ENCODE measurements at regions not wholly inside any gene's neighbourhood (a gene's known extent, or its start where the extent isn't known, plus 50 kb on each side); places are given as distances from the start of the nearest gene placed in this dataset.

- ATAC-seq (no peak), DNase-seq (no peak)
- intact Hi-C loops (cut with DNase I), result loop anchor here in 1 of 2 donors (10.0 kb wide), 1 partner anchor 47 kb away; no protein-coding TSS in a partner anchor
Observed at GRCh38 chr18:75621818-75622217, 194.3 kb upstream of the SMIM21 start.

DNA sequence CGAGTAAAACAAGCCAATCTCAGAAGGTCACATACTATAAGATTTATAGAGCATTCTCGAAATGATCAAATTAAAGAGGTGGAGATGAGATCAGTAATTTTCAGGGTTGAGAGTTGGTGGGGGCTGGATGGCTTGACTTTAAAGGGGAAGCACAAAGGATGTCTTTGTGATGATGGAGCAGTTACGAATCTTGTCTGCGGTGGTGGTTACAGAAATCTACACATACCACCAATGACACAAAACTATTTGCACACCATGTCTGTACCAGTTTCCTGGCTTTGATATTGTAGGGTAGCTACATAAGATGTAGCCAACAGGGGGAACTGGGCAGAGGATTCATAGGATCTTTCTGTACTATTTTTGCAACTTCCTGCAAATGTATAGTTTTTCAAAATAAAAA lies 190.6 kb upstream of the SMIM21 start:
- DNase-seq, result no peak
- no peak for ATAC-seq
- intact Hi-C loops (cut with DNase I), result loop anchor here in 1 of 2 donors (10.0 kb wide), 1 partner anchor 57 kb away; no protein-coding TSS in a partner anchor

DNA sequence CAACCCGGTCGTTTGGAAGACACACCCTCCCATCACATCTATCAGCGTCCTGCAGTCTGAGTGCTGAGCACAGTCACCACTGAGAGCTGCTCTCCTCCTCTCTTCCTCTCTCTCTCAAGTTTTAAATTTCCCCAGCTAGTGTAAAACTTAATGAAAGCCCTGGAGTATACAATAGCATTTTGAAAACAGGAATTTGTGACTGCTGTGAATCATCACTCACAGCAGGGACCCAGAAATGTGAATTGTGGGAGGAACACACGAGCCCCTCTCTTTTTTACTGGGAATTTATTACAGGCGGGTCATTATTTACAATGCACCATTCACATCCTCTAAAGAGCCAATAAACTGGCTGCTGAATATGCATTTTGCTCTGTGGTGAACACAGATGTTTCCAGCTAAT lies 185.0 kb upstream of the SMIM21 start:
- no peak for DNase-seq

DNA sequence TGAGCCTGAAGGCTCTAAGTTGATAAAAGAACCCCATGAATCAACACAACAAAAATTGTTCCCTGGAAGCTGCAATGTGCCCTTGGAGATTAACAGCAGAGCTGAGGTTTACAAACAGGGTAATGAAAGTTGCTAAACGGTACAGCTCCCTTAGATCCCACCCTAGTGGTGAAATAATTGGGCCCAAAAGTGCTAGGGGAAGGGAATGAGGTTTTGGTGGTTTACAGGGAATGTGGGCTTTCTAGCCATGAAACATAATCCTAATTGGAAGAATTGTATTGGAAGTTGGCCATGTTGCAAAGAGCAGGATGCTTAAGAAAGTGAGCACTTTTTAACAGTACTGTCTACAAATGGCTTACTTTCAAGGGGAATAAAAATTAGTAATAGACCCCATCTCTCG lies 180.2 kb upstream of the SMIM21 start:
- intact Hi-C loops (cut with DNase I), result no loop called here
- ATAC-seq (no peak), DNase-seq (no peak)

More for the DNA sequence above, 185.0 kb upstream of the SMIM21 start:
- intact Hi-C loops (cut with DNase I), result loop anchor here in 1 of 2 donors (10.0 kb wide), 1 partner anchor 62 kb away; no protein-coding TSS in a partner anchor
- ATAC-seq, result no peak

- DNase-seq (no peak), ATAC-seq (no peak)
- intact Hi-C loops (cut with DNase I), result no loop called here
Observed at GRCh38 chr18:75592527-75592926, 165.0 kb upstream of the SMIM21 start.

GRCh38 chr18:75588412-75588811 lies 160.9 kb upstream of the SMIM21 start:
- ATAC-seq (no peak), DNase-seq (no peak)
- intact Hi-C loops (cut with DNase I), result no loop called here

DNA sequence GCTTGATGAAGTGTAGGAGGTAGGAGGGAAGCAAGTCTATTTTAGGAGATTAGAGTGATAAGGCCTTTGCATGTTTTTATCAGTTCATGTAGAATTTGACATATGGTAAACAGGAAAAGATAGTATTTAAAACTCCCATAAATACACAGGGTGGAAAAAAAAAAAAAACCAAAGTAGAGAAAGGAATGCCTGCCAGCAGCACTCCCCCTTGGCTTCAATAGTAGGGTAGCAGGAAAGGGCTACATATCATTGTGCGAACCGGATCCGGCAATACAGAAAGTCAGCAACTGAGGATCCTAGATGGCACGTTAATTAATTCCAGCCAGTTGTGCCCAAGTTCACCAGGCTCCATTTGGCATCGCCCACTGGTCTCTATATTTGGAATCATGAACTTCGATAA lies 159.6 kb upstream of the SMIM21 start:
- ATAC-seq, result no peak

GRCh38 chr18:75586130-75586889 lies 158.8 kb upstream of the SMIM21 start:
- DNase-seq (no peak), ATAC-seq (no peak)
- intact Hi-C loops (cut with DNase I), result no loop called here

More for the DNA sequence above, 159.6 kb upstream of the SMIM21 start:
- intact Hi-C loops (cut with DNase I), result no loop called here
- DNase-seq, result no peak

- no peak for DNase-seq
- intact Hi-C loops (cut with DNase I), result no loop called here
Observed at GRCh38 chr18:75582940-75583339, 155.4 kb upstream of the SMIM21 start.

DNA sequence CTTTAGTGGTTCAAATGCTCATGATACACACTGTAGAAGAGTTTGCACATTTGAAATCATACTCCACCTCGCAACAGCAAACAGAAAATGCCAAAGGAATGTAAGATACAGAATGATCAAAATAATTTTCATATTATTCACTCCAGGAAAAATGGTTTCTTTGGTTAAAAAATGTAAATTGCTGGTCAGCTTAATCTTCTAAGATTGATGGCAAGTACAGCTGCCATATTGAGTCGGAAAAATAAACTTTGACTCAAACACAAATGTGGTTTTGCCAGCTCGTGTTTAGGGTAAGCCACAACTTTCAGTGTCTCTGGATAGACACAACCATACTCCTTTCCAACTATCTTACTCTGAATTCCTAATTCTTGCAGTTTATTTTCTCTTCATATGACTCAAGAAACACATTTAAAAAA lies 154.9 kb upstream of the SMIM21 start:
- intact Hi-C loops (cut with DNase I), result no loop called here
- DNase-seq (no peak), ATAC-seq (no peak)

More at GRCh38 chr18:75582940-75583339, 155.4 kb upstream of the SMIM21 start:
- ATAC-seq, result no peak

GRCh38 chr18:75581336-75582131 lies 154.0 kb upstream of the SMIM21 start:
- DNase-seq (no peak), ATAC-seq (peak in 1 of 2 donors; percentile 40)
- intact Hi-C loops (cut with DNase I), result no loop called here

DNA sequence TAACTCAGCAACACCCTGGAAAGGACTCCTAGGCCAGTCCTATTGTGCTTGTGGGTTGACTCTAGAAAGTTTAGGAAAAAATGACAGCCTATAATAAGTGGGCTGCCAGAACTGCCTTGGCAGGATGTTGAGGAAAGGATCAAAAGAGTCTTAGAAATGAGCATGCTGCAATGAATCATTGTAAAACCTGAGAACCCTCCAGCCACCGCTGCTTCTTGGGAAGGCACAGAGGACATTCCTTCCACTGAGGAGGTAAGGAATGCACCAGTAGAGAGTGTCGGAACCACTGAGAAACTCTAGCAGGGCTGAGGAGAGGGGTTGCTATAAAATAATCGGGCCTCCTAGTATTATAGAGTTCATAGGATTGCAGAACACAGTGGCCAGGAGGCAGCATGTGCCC lies 146.7 kb upstream of the SMIM21 start:
- intact Hi-C loops (cut with DNase I), result loop anchor here in 1 of 2 donors (10.0 kb wide), 1 partner anchor 51 kb away; no protein-coding TSS in a partner anchor
- no peak for DNase-seq
- no peak for ATAC-seq

DNA sequence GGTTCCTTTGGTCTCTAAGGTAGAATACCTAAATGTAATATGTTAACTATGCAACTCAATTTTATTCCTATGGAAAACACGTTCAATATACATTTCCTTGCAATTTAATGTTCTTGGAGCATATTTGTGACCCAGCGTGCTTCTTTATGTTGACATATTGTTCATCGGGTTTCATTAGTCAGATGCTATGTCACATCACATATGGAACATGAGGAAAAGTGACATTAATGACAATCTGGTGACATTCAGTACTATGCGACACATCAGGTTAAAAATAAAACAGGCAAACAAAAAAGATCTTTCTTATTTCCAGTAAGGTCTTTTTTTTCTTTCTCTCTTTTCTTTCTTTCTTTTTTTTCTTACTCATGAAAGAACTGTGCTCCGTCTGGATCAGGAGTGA lies 135.6 kb upstream of the SMIM21 start:
- ATAC-seq (no peak), DNase-seq (no peak)
- intact Hi-C loops (cut with DNase I), result no loop called here

DNA sequence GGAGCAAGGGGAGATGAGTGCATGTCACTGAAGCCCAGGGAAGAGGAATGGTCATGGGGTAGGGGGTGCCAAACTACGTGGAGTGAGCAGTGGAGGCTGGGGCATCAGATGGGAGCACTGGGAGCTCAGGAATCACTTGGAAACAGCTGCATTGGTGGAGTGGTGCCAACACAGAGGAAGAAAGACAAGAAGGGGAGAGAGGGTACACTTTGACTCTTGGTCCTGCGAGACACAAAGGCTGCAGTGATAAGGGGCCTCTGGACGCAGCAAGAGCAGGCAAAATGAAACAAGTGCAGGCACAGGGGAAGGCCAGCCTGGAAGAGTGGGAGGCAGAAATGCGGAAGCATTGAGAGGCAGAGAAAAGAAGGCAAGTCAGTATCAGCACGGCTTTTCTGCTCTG lies 134.7 kb upstream of the SMIM21 start:
- intact Hi-C loops (cut with DNase I), result no loop called here
- ATAC-seq (no peak), DNase-seq (no peak)

- intact Hi-C loops (cut with DNase I), result loop anchor here in 1 of 2 donors (10.0 kb wide), 1 partner anchor 374 kb away; no protein-coding TSS in a partner anchor
- DNase-seq (no peak), ATAC-seq (no peak)
Observed at GRCh38 chr18:75558790-75559189, 131.3 kb upstream of the SMIM21 start.

GRCh38 chr18:75556841-75557240 lies 129.3 kb upstream of the SMIM21 start:
- DNase-seq (no peak), ATAC-seq (no peak)
- intact Hi-C loops (cut with DNase I), result loop anchor here in 1 of 2 donors (10.0 kb wide), 1 partner anchor 372 kb away; no protein-coding TSS in a partner anchor

GRCh38 chr18:75554644-75555185 lies 127.2 kb upstream of the SMIM21 start:
- intact Hi-C loops (cut with DNase I), result loop anchor here in 1 of 2 donors (10.0 kb wide), 1 partner anchor 370 kb away; no protein-coding TSS in a partner anchor
- no peak for ATAC-seq

DNA sequence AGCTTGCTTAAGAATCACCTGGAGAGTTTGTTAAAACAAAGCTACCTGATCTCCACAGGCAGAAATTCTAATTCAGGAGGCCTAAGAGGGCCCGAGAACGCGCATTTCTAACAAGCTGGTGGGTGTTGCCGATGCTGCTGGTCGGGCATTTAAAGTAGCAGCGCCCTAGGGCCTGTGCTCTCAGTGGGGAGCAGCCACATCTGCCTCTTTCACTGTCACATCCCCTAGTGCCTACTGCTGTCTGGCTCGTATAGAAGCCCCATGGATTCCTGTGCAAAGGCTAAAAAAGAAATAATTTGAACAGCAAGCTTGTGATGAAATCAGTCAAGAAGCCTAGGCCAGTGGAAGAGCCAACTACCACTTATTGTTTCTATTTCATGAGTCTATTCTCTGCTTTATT lies 126.7 kb upstream of the SMIM21 start:
- no peak for ATAC-seq
- intact Hi-C loops (cut with DNase I), result loop anchor here in 1 of 2 donors (10.0 kb wide), 1 partner anchor 369 kb away; no protein-coding TSS in a partner anchor
- no peak for DNase-seq

More at GRCh38 chr18:75554644-75555185, 127.2 kb upstream of the SMIM21 start:
- DNase-seq, result no peak

- intact Hi-C loops (cut with DNase I), result loop anchor here in 1 of 2 donors (10.0 kb wide), 1 partner anchor 368 kb away; no protein-coding TSS in a partner anchor
- DNase-seq (no peak), ATAC-seq (no peak)
Observed at GRCh38 chr18:75553021-75553420, 125.5 kb upstream of the SMIM21 start.
